Prostate gland (tissue), 2 donors: ENCODE measurements at regions not wholly inside any gene's neighbourhood (a gene's known extent, or its start where the extent isn't known, plus 50 kb on each side); places are given as distances from the start of the nearest gene placed in this dataset.

Experiments used
- DNase-seq: peaks from one replicate; pipeline ENCODE4 v3.0.0-alpha.2; 2019; ENCODE audit warnings: low spot score
- H3K27ac ChIP-seq, 2 donors: fragments of 200-600 bp; sonication (generic); 2 replicates each; pipeline ENCODE4 v1.5.1; 2017 to 2019
- H3K27me3 ChIP-seq: fragments of 200-600 bp; sonication (generic); replicated peaks from 2 replicates; pipeline ENCODE4 v1.5.1; 2019; ENCODE audit not compliant: insufficient read depth
- H3K36me3 ChIP-seq, 2 donors: fragments of 200-600 bp; sonication (generic); 1 replicate in 1 of 2; 2 replicates in 1 of 2; pipeline versions ENCODE4 v1.5.1 to v1.8.1; 2017 to 2019
- H3K4me1 ChIP-seq: fragments of 200-600 bp; sonication (generic); replicated peaks from 2 replicates; pipeline ENCODE4 v1.5.1; 2019
- H3K4me3 ChIP-seq, 2 donors: fragments of 200-600 bp; sonication (generic); 2 replicates each; pipeline ENCODE4 v1.5.1; 2017 to 2019
- H3K9me3 ChIP-seq: fragments of 200-600 bp; sonication (generic); 2 replicates; pipeline ENCODE4 v1.5.1; 2017
- POLR2A ChIP-seq: fragments of 450-650 bp; IDR thresholded peaks from one replicate; pipeline ENCODE4 v1.6.1; 2016; ENCODE audit warnings: antibody characterized with exemption, mild to moderate bottlenecking
- POLR2AphosphoS5 ChIP-seq: sonication (generic); formaldehyde crosslinking; IDR thresholded peaks from one replicate; pipeline ENCODE4 v1.6.1; 2017; ENCODE audit warnings: antibody characterized with exemption
- WGBS: methylation state at CpG from one replicate; pipeline ENCODE4 v1.1.5; 2018; 5-methylcytosine and 5-hydroxymethylcytosine counted together
- intact Hi-C: fragments of 100-400 bp; cut with DNase I; formaldehyde crosslinking; loops from one replicate; pipeline ENCODE4 v1.14.2; 2022
- TF ChIP-seq, protein P1 (sequence below), 4 experiments: fragments of 200-600 bp in 2 of 4; fragments of 450-650 bp in 2 of 4; sonication (generic) in 2 of 4; IDR thresholded peaks; 1 replicate in 3 of 4; 2 replicates in 1 of 4; pipeline ENCODE4 v1.5.1; 2016 to 2019; ENCODE audit warnings: antibody characterized with exemption in 4 of 4, mild to moderate bottlenecking in 2 of 4, moderate library complexity in 2 of 4

GRCh38 chr5:25362799-25363198, 718.0 kb upstream of the CDH10 start:
- TF ChIP-seq POLR2A (no peak), POLR2AphosphoS5 (no peak)
- TF ChIP-seq, protein P1, sequence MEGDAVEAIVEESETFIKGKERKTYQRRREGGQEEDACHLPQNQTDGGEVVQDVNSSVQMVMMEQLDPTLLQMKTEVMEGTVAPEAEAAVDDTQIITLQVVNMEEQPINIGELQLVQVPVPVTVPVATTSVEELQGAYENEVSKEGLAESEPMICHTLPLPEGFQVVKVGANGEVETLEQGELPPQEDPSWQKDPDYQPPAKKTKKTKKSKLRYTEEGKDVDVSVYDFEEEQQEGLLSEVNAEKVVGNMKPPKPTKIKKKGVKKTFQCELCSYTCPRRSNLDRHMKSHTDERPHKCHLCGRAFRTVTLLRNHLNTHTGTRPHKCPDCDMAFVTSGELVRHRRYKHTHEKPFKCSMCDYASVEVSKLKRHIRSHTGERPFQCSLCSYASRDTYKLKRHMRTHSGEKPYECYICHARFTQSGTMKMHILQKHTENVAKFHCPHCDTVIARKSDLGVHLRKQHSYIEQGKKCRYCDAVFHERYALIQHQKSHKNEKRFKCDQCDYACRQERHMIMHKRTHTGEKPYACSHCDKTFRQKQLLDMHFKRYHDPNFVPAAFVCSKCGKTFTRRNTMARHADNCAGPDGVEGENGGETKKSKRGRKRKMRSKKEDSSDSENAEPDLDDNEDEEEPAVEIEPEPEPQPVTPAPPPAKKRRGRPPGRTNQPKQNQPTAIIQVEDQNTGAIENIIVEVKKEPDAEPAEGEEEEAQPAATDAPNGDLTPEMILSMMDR (IDR thresholded peaks at IDR 0.05), result no peak
- Histone ChIP-seq H3K27ac (no peak overlapping the region), H3K9me3 (no peaks in the 10 kb centered on the region), H3K4me3 (no peak overlapping the region), H3K4me1 (no peaks in the 10 kb centered on the region), H3K36me3 (no peaks in the 10 kb centered on the region), H3K27me3 (no peaks in the 10 kb centered on the region)
- 92% methylated on average over 5 of the region's 5 CpGs for WGBS
- DNase-seq, result no peak
- intact Hi-C loops, result no loop called here

DNA sequence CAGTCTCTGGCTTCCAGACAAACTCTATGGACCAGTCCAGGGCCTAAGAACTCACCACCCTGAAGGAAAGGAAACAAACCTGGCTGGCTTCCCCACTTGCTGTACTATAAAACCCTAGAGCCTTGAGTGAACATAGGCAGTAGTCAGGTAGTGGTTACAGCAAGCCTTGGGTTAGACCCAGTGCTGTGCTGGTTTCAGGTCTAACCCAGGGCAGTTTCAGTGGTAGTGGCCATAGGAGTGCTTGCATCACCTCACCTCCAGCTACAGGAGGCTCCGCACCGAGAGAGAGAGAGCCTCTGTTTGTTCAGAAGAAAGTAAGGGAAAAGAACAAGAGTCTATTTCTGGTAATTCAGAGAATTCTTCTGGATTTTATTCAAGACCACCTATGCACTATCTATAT, 714.1 kb upstream of the CDH10 start:
- no peak for DNase-seq
- H3K27ac ChIP-seq, result no peak overlapping the region
- no peaks in the 10 kb centered on the region for H3K4me1 ChIP-seq
- TF ChIP-seq POLR2AphosphoS5 (no peak), POLR2A (no peak)
- TF ChIP-seq, protein P1 (IDR thresholded peaks at IDR 0.05), result no peak
- no peak overlapping the region for H3K4me3 ChIP-seq
- intact Hi-C loops, result no loop called here
- H3K9me3 ChIP-seq, result no peaks in the 10 kb centered on the region
- no peaks in the 10 kb centered on the region for H3K27me3 ChIP-seq
- no peaks in the 10 kb centered on the region for H3K36me3 ChIP-seq
- WGBS, result 84% methylated on average over 2 of the region's 2 CpGs

DNA sequence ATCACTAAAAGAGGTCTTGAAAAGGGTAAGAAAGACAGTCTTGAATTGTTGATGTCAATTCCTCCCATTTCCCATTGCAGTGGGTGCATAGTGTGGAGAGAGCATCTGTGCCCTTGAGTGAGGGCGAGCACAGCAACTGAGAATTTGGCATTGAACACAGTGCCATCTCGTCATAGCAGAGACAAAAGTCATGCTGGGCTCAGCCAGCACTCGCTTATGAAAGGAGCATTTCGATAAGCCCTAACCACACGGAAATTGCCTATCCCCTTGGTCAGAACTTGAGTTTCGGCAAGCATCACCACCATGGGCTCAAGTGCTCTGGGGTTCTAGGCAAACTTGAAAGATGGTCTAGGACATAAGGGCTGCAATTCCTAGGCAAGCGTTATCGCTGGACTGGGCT, 712.8 kb upstream of the CDH10 start:
- 88% methylated on average over 8 of the region's 8 CpGs for WGBS
- no peaks in the 10 kb centered on the region for H3K27me3 ChIP-seq

DNA sequence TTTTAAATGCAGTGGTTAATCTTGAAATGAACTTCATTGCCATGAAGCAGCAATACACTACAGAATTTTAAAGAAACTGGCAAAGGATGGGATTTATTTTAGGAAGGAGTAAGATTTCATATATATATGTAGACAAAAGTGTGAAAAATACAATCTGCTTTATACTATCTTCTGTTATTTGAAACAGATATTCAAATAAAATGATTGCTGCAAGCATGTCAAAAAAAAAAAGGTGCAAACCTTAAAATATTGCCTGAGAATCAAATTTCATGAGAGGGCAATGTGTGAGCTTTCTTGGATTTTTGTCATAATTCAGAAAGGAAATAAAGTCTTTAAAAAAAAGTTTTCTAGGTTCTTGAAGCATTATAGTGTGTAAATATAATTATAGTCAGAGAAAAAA, 705.0 kb upstream of the CDH10 start:
- intact Hi-C loops, result no loop called here
- no peak for TF ChIP-seq POLR2A
- no peaks in the 10 kb centered on the region for H3K27me3 ChIP-seq
- H3K36me3 ChIP-seq, result no peaks in the 10 kb centered on the region
- no peaks in the 10 kb centered on the region for H3K4me1 ChIP-seq
- no peaks in the 10 kb centered on the region for H3K9me3 ChIP-seq
- no peak overlapping the region for H3K27ac ChIP-seq
- DNase-seq, result no peak
- H3K4me3 ChIP-seq, result no peak overlapping the region

More for the DNA sequence above, 712.8 kb upstream of the CDH10 start:
- no peaks in the 10 kb centered on the region for H3K4me1 ChIP-seq
- no peak for DNase-seq
- no peaks in the 10 kb centered on the region for H3K36me3 ChIP-seq
- TF ChIP-seq POLR2A (no peak), POLR2AphosphoS5 (no peak)
- TF ChIP-seq, protein P1 (IDR thresholded peaks at IDR 0.05), result no peak
- intact Hi-C loops, result no loop called here
- H3K4me3 ChIP-seq, result no peak overlapping the region
- no peak overlapping the region for H3K27ac ChIP-seq
- H3K9me3 ChIP-seq, result no peaks in the 10 kb centered on the region

- Histone ChIP-seq H3K9me3 (no peaks in the 10 kb centered on the region), H3K4me3 (no peak overlapping the region), H3K27ac (no peak overlapping the region), H3K4me1 (no peaks in the 10 kb centered on the region), H3K36me3 (no peaks in the 10 kb centered on the region), H3K27me3 (no peaks in the 10 kb centered on the region)
- WGBS, result 62% methylated on average over 5 of the region's 5 CpGs
- TF ChIP-seq, protein P1 (IDR thresholded peaks at IDR 0.05), result no peak
- TF ChIP-seq POLR2A (no peak), POLR2AphosphoS5 (no peak)
- intact Hi-C loops, result no loop called here
- no peak for DNase-seq
Observed at GRCh38 chr5:25345240-25345771, 700.5 kb upstream of the CDH10 start.
